PC-9 (cell line): ENCODE measurements at regions not wholly inside any gene's neighbourhood (a gene's known extent, or its start where the extent isn't known, plus 50 kb on each side); places are given as distances from the start of the nearest gene placed in this dataset.

ENCODE experiments used
- BruUV-seq: library from RNA; stranded (reverse); fragments of 400-500 nt; replicated peaks from 2 replicates; lab custom pipeline; 2021; lab: Mats Ljungman, UMichigan
- CTCF ChIA-PET: fragments of 300-600 bp; sonication (Branson Sonifier 250); formaldehyde crosslinking; loops from one replicate; lab custom pipeline; 2022; ENCODE audit warnings: antibody characterized with exemption; lab: Charles Lee
- POLR2A ChIA-PET: fragments of 300-600 bp; sonication (Branson Sonifier 250); formaldehyde crosslinking; loops from one replicate; lab custom pipeline; 2022; ENCODE audit warnings: antibody characterized with exemption; ENCODE audit not compliant: unreplicated experiment; lab: Charles Lee
- DNase-seq, 2 experiments: peaks; one replicate each; pipeline versions ENCODE4 v3.0.0 to v3.0.0-alpha.2; 2015 to 2022; ENCODE audit warnings: mixed read lengths in 1 of 2
- H2AFZ ChIP-seq: fragments of 200-600 bp; sonication (generic); 2 replicates; pipeline ENCODE4 v1.8.1; 2017; ENCODE audit warnings: antibody characterized with exemption
- H3F3A ChIP-seq: fragments of 200-600 bp; sonication (generic); 2 replicates; pipeline ENCODE4 v1.8.1; 2017; ENCODE audit warnings: antibody characterized with exemption, mild to moderate bottlenecking, low read depth; ENCODE audit not compliant: insufficient read depth
- H3K27ac ChIP-seq: fragments of 200-600 bp; sonication (generic); 2 replicates; pipeline ENCODE4 v1.6.1; 2016; ENCODE audit warnings: mixed run types
- H3K27me3 ChIP-seq: fragments of 200-600 bp; sonication (generic); 2 replicates; pipeline ENCODE4 v1.6.1; 2016; ENCODE audit warnings: low read depth, mixed run types; ENCODE audit not compliant: insufficient read depth
- H3K36me3 ChIP-seq: fragments of 200-600 bp; sonication (generic); 2 replicates; pipeline ENCODE4 v1.6.1; 2016; ENCODE audit warnings: low read depth, mixed run types
- H3K4me1 ChIP-seq: fragments of 200-600 bp; sonication (generic); replicated peaks from 2 replicates; pipeline ENCODE4 v1.6.1; 2016; ENCODE audit warnings: mixed run types; ENCODE audit not compliant: insufficient read depth
- H3K4me2 ChIP-seq: fragments of 200-600 bp; sonication (generic); 2 replicates; pipeline ENCODE4 v1.6.1; 2017; ENCODE audit warnings: mixed run types
- H3K4me3 ChIP-seq: fragments of 200-600 bp; sonication (generic); 2 replicates; pipeline ENCODE4 v1.6.1; 2016; ENCODE audit warnings: mixed run types
- H3K79me2 ChIP-seq: fragments of 200-600 bp; sonication (generic); 2 replicates; pipeline ENCODE4 v1.6.1; 2017; ENCODE audit warnings: low read depth, mixed run types
- H3K9me2 ChIP-seq: fragments of 200-600 bp; sonication (generic); 2 replicates; pipeline ENCODE4 v1.8.1; 2017; ENCODE audit warnings: mild to moderate bottlenecking; ENCODE audit not compliant: insufficient read depth
- H3K9me3 ChIP-seq: fragments of 200-600 bp; sonication (generic); 2 replicates; pipeline ENCODE4 v1.8.1; 2016; ENCODE audit warnings: low read depth; ENCODE audit not compliant: insufficient read depth
- H4K20me1 ChIP-seq: fragments of 200-600 bp; sonication (generic); 2 replicates; pipeline ENCODE4 v1.8.1; 2017; ENCODE audit not compliant: insufficient read depth
- EZH2 ChIP-seq: fragments of 200-600 bp; sonication (generic); IDR thresholded peaks from 2 replicates; pipeline ENCODE4 v1.8.0; 2017; ENCODE audit warnings: antibody characterized with exemption, low read depth
- intact Hi-C: fragments of 100-400 bp; cut with micrococcal nuclease; formaldehyde crosslinking; loops from one replicate; pipeline ENCODE4 v1.10.0; 2022; ENCODE audit not compliant: unreplicated experiment
- TF ChIP-seq, protein P1 (sequence below): fragments of 200-600 bp; sonication (generic); conservative IDR thresholded peaks from 2 replicates; pipeline ENCODE4 v1.6.1; 2017; ENCODE audit warnings: mixed run types, antibody characterized with exemption, mild to moderate bottlenecking, moderate library complexity

GRCh38 chr6:11439876-11440275, 97.7 kb upstream of the TMEM170B start:
- ChIA-PET CTCF (no interaction called here), POLR2A (no interaction called here)
- H3K27me3 ChIP-seq: no peaks in the 10 kb centered on the region
- H2AFZ ChIP-seq: no peak overlapping the region
- no peak for DNase-seq
- H3K4me1 ChIP-seq: peaks cover 12% of the 10 kb centered on the region
- no peak overlapping the region for H3K4me3 ChIP-seq
- no peak overlapping the region for H3K27ac ChIP-seq
- intact Hi-C loops: no loop called here
- no peaks in the 10 kb centered on the region for H3K9me2 ChIP-seq
- no peak for TF ChIP-seq EZH2
- TF ChIP-seq, protein P1, sequence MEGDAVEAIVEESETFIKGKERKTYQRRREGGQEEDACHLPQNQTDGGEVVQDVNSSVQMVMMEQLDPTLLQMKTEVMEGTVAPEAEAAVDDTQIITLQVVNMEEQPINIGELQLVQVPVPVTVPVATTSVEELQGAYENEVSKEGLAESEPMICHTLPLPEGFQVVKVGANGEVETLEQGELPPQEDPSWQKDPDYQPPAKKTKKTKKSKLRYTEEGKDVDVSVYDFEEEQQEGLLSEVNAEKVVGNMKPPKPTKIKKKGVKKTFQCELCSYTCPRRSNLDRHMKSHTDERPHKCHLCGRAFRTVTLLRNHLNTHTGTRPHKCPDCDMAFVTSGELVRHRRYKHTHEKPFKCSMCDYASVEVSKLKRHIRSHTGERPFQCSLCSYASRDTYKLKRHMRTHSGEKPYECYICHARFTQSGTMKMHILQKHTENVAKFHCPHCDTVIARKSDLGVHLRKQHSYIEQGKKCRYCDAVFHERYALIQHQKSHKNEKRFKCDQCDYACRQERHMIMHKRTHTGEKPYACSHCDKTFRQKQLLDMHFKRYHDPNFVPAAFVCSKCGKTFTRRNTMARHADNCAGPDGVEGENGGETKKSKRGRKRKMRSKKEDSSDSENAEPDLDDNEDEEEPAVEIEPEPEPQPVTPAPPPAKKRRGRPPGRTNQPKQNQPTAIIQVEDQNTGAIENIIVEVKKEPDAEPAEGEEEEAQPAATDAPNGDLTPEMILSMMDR: no peak
- BruUV-seq: no TSS peak
- peaks cover 10% of the 10 kb centered on the region; the same call in 1 of the 2 replicates for H3F3A ChIP-seq
- no peaks in the 10 kb centered on the region for H3K9me3 ChIP-seq
- no peak overlapping the region for H3K4me2 ChIP-seq
- no peaks in the 10 kb centered on the region for H3K79me2 ChIP-seq
- no peaks in the 10 kb centered on the region for H4K20me1 ChIP-seq
- H3K36me3 ChIP-seq: no peaks in the 10 kb centered on the region

GRCh38 chr6:11439017-11439420, 98.5 kb upstream of the TMEM170B start:
- H3K79me2 ChIP-seq: no peaks in the 10 kb centered on the region
- H3F3A ChIP-seq: peaks cover 17% of the 10 kb centered on the region
- no TSS peak for BruUV-seq
- no peak for DNase-seq
- H3K27me3 ChIP-seq: no peaks in the 10 kb centered on the region
- H4K20me1 ChIP-seq: no peaks in the 10 kb centered on the region
- H3K4me3 ChIP-seq: no peak overlapping the region
- no peak overlapping the region for H3K4me2 ChIP-seq
- ChIA-PET CTCF (interaction anchor here (1.0 kb wide), 1 partner anchor 56 kb away, joined by 3 read pairs; no protein-coding TSS in a partner anchor), POLR2A (interaction anchor here (0.7 kb wide), 1 partner anchor 346 kb away, joined by 7 read pairs; no protein-coding TSS in a partner anchor)
- H3K9me3 ChIP-seq: no peaks in the 10 kb centered on the region
- intact Hi-C loops: no loop called here
- H2AFZ ChIP-seq: no peak overlapping the region
- no peak for TF ChIP-seq EZH2
- TF ChIP-seq, protein P1: no peak
- no peaks in the 10 kb centered on the region for H3K9me2 ChIP-seq
- peaks cover 18% of the 10 kb centered on the region for H3K4me1 ChIP-seq
- H3K36me3 ChIP-seq: no peaks in the 10 kb centered on the region
- no peak overlapping the region for H3K27ac ChIP-seq

- Histone ChIP-seq H3K9me2 (no peaks in the 10 kb centered on the region), H3K27me3 (no peaks in the 10 kb centered on the region), H4K20me1 (no peaks in the 10 kb centered on the region), H3K9me3 (no peaks in the 10 kb centered on the region), H3K36me3 (no peaks in the 10 kb centered on the region), H3K79me2 (no peaks in the 10 kb centered on the region), H3K4me1 (peaks cover 29% of the 10 kb centered on the region), H3K4me3 (no peak overlapping the region), H3K4me2 (no peak overlapping the region), H3K27ac (no peak overlapping the region), H3F3A (peaks cover 20% of the 10 kb centered on the region), H2AFZ (no peak overlapping the region)
- CTCF ChIA-PET: no interaction called here
- intact Hi-C loops: no loop called here
- POLR2A ChIA-PET: no interaction called here
- DNase-seq: no peak
- no peak for TF ChIP-seq EZH2
- TF ChIP-seq, protein P1: no peak
- BruUV-seq: no TSS peak
Observed at GRCh38 chr6:11437824-11438459, 99.6 kb upstream of the TMEM170B start.
